GM18520 (cell line): ENCODE measurements at regions not wholly inside any gene's neighbourhood (a gene's known extent, or its start where the extent isn't known, plus 50 kb on each side); places are given as distances from the start of the nearest gene placed in this dataset.

Source experiments
- ATAC-seq: cut with Tn5 transposase; IDR thresholded peaks from one replicate; pipeline ENCODE4 v1.9.1; 2021; ENCODE audit not compliant: unreplicated experiment

DNA sequence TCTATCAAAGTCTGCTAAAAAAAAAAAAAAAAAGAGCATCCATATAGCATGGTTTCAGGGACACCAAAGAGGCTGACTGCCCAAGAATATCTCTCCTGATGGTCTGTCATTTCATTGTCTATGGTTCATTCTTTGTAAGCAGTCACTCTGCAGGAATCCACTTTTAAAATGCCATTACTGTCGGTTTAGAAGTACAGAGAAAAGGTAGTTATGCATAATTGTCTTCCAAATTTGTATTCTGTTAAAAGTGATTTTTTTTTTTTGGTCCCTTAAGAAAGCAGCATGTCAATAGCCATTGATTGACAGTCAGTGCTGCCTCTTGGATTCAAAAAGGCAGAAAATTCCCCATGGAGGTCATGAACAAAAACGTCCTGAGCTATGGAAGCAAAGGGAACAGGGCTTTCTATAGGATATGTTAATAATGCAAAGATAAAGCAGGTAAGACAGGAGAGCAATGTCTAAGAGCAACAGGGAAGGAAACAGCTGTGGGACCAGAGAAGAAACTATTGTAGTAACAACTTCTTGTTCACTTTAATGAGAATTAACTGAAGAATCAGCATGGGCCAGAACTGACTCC lies 245.8 kb downstream of the TMX3 start:
- no peak for ATAC-seq

DNA sequence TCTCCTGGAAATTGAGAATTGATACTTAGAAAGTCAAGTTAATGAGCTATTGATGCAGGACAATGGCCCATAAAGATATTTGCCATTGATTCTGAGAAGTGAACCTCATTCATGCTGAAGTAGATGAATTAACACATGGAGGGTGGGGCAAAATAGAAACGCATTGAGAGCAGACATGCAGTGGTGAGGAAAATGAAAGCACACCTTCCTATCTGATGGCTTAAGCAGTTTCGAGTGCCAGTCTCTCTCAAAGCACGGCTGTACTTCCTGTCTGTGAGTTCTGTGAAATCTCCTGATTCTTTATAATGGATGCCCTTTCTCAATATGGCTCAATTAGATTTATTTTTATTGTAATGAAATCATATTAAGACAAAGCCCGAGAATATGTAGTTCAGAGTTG lies 247.0 kb downstream of the TMX3 start:
- ATAC-seq: no peak

DNA sequence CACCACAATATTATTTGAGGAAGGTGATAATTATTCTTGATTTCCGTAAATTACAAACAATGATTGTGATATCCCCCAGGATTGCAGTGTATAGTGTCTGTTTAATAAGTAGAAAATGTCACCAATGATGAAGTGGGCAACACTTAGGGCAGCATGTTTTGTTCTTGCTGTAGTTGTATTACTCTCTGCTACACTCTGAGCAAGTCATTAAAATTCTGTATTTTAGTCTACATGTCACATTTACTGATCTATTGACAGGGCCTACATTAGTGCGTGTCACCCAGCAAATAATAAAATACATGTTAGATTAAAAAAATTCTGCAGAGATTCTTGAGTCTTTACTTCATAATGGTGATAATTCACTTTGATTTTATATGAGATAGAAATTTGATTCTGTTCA lies 247.6 kb downstream of the TMX3 start:
- no peak for ATAC-seq

DNA sequence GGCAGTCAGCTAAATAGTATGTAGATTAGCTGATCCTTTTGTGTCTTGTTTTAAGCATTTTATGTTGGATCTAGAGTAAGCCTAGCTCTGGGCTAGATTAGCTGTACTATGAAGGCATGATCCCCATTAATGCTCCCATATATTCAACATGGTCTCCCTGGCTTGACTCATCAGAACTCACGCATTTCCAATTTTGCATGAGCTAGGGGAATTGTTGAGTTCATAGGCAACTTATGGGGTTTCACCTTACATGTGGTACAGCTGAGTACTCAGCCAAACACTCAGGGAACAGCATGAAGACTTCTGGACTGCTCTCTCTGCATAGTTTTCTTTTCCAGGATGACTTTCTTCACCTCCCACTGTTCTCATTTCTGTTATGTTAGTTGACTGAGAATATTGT lies 248.2 kb downstream of the TMX3 start:
- ATAC-seq: no peak

DNA sequence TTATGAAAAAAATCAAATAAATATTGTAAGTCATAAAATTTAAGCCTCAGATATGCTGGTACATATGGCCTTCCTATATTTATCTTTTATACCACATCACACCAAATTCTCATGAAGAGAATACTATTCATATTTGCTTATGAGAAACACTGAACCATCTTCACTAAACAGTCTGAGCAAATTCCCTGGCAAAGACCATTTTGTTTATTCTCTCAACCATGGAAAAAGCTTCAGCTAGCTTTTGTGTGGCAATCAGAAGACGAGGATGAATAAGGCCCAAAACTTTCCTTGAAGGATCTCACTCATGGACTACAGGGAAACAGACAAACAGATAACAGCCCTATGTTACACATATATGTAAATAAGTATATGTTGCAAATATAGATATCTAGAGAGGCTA lies 252.1 kb downstream of the TMX3 start:
- no peak for ATAC-seq

DNA sequence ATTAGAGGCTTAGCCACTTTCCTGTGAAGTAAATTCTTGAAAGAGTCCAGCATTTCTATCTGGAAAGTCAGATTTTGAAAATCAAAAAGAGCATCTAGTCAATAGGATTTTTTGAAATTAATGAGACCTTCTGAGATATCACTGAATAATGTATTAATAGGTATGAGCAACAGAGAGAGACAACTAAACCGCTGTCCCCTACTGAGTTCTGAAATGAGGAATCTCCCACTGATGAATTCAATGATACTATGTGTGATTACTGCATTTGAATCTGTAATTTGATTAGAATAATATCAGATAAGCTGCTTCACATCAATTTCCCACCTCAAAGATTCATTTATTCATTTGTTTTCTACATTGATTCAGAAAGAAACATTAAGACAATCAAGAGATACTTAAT lies 252.8 kb downstream of the TMX3 start:
- no peak for ATAC-seq

DNA sequence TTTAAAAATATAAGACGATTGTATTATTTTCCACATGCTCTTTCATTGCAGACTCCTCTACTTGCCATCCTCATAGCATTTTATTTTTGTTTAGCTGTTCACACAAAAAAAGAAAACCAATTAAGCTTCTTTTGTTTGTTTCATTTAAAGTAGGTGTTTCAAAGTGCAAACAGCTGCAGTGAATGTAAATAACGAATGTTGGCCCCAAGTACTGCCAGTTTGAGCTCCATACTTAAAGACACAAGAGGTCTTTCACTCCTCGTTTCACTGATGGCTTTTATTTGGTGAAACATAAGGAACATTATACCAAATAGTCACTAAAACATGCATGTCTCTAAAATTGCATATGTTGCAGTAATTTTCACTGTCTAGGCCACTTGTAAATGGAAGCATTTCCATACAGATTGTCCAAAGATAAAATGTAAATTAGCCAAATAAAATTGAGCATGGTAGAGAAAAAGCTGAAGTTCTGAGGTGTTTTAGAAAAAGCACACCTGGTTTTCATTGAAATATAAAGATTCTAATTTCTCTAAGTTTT lies 253.4 kb downstream of the TMX3 start:
- no peak for ATAC-seq

DNA sequence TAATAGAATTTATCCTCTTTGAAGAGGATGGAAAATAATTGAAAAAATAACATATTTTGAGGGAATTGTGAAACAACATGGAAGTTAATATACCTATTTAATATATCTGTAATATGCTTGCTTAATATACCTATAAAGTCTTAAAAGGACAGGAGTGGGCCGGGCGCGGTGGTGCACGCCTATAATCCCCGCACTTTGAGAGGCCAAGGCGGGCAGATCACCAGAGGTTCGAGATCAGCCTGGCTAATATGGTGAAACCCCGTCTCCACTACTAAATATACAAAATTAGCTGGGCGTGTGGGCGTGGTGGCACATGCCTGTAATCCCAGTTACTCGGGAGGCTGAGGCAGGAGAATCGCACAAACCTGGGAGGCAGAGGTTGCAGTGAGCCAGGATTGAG lies 254.9 kb downstream of the TMX3 start:
- ATAC-seq: no peak

DNA sequence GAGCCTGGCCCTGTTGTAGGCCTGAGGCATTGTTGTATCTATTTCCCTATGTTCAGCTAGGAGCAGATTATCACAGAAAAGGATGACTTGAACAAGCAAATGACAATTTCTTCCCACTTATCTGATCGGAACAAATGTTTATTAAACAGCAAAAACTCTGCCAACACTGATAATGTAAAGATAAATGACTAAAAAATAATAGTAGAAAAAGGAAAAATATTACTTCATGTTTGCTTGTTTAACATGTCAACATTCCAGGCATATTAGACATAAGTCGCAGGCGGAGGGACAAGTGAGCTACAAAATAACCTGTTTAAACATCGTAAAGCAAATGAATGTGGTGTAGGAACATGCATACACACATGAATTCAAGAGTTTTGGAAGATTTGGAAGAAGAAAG lies 257.9 kb downstream of the TMX3 start:
- ATAC-seq: no peak

DNA sequence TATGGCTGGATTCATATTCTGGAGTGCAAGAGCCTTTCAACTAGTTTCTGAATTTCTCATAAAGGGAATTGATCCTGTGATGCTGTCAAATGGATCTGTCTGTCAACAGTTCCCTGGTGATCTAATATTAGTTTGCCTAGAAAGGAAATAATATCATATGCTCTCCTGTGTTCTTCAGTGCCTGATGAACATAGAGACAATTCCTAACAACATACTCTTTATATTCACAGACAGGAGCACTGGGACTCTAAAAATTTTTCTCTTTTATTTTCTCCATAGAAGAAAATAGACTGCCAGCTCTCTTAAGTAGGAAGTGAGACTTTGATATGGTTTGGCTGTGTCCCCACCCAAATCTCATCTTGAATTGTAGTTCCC lies 259.7 kb downstream of the TMX3 start:
- ATAC-seq: no peak

DNA sequence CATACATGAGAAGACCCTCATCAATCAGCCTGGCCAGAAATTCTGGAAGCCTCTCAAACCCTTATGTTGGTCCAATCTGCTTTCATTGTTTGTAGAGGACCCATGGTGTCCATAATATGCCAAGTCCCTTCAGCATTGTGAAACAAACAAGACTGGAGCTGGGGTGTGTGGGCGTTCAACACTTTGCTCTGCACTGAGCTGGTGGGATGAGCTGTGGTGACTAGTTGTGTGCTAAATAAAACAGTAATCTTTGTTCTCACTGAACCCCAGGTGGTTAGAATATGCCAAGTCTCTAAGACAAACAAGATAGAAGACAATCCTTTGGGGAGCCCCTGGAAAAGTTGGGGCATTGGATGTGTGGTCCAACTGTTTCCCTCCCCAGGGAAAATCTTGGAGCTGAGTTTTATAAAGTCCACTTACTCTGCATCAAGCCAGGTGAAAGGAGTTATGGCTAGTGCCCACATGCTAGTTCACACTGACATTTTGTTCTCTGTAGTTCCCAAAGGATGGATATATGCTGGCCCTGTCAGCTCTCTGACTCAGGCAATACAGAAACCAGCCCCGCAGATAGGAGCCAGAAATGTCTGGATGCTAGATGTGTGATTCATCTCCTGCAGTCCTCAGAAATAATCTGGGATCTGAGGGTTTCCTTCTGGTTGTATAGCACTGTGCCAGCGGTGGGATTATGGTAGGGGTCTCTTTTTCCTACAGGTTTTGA lies 260.2 kb downstream of the TMX3 start:
- no peak for ATAC-seq

DNA sequence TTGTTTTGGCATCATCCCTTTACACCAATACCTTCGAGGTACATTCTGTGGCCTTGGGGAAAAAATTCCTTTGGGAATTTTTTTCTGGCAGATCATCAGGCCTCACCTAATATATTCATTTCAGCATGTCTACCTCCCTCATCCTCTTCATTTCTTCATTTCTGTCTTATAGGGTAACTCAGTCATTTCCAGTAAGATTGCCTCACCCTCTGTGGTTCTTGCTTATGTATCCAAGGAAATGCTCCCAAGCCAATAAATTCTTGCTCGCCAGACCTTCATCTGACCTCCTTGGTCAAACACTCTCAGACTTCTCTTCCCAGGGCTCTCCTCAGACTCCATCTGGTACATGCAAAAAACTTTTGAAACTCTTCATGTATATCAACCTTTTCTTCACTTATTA lies 265.6 kb downstream of the TMX3 start:
- no peak for ATAC-seq

DNA sequence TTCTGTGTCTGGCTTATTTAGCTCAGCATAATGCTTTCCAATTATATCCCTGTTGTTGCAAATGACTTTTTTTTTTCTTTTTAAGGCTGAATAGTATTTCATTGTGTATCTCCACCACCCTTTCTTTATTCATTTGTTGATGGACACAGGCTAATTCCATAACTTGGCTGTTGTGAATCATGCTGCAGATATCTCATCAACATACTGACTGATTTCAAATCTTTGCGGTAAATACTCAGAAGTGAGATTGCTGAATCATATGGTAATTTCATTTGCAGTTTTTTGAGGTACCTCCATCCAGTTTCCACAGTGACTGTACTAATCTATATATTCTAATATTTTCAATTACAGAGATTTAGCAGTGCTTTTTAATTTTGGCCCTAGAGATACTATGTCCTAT lies 266.2 kb downstream of the TMX3 start:
- ATAC-seq: no peak

DNA sequence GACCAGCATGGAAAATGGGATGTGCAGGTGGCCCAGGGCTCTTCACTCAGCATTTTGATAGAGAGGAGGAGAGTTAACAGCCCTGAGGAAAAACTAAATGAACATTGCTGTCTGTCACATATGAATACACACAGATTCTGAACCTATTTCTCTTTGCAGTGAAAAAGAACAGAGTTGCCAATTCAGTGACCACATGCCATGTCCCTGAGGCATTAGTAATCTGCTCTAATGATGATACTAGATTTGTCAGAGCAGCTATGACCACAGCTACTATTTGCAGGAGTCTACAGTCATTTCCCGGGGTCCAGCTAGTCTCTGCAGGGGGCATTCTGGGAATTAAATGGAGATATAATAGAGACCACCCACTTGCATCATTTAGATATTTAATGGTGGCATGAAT lies 267.6 kb downstream of the TMX3 start:
- ATAC-seq: no peak

DNA sequence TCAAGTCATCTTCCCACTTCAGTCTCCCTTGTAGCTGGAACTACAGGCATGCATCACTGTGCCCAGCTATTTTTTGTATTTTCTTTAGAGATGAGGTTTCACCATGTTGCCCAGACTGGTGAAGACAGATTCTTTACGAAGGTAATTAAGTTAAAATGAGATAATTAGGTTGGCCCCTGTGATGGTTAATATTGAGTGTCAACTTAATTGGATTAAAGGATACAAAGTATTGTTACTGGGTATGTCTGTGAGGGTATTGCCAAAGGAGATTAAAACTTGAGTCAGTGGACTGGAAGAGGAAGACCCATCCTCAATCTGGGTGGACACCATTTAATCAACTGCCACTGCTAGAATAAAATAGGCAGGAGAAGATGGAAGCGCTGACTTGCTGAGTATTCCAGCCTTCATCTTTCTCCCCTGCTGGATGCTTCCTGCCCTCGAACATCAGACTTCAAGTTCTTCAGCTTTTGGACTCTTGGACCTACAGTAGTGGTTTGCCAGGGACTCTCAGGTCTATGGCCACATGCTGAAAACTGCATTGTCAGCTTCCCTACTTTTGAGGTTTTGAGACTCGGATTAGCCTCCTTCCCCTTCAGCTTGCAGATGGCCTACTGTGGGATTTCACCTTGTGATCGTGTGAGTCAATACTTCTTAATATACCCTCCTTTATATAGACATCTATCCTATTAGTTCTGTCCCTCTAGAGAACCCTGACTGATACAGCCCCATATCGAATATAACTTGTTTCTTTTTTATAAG lies 269.1 kb downstream of the TMX3 start:
- no peak for ATAC-seq

DNA sequence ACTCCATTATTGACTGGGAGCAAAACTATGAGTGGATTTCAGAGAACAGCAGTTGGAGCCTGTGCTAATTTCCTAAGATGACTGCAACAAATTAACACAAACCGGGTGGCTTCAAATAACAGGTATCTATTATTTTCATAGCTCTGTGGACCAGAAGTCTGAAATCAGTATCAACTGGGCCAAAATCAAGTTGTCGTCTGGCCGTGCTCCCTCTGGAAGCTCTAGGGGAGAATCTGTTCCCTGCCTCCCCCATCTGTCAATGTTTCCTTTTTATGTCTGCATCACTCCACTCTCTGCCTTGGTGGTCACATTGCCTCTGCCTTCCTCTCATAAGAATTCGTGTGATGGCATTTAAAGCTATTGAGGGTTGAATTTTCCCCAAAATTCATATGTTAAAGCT lies 269.8 kb downstream of the TMX3 start:
- ATAC-seq: no peak

DNA sequence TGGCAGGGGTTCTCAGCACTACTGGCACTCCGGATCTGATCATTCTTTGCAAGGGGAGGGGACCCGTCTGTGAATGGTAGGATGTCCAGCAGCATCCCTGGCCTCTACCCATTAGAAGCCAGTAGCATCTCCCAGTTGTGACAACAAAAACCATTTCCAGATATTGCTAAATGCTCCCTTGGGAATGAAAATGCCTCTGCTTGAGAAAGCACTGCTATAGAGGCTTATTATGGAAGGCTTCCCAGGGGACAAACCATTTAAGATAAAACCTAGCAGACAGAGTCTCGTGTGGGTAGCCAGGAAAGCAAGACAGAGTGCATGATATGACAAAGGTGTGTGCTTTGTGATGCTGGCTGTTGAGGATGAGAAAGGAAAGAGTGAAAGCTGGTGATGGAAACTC lies 273.7 kb downstream of the TMX3 start:
- ATAC-seq: no peak

DNA sequence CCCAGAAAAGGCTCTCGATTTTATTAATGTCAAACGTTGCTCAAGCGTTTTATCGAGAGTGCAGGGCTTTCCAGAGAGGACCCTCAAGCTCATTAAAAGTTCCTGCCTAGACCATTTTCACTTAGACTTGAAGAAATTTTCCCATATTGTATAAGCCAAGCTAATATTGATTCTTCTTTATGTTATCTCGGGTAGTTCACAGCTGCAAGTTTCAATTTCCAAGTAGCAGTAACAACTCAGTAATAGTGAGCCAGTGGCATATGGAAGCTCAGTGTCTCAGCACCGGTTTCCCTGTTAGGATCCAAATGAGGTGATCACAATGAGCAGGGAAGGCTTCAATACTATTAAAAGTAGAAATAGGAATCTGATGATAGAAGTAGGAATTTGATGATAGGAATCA lies 274.5 kb downstream of the TMX3 start:
- ATAC-seq: no peak

DNA sequence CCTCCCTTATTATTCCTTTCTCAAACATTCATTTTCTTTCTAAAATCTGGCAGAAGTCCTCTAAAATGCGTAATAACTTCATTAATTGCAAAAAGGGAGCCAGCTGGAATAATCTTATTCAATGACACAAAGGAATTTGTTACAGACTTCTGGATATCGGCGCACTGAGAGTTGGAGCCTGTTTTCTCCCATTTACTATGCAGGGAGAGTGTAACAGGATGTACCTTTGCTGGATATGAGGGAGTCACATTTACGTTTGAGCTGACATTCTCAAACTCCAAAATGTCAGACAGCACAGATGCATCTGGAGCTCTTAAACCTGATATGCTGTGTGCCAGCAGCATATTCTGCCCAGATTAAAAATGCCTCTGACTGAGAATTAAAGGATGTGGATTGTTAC lies 275.3 kb downstream of the TMX3 start:
- ATAC-seq: no peak

DNA sequence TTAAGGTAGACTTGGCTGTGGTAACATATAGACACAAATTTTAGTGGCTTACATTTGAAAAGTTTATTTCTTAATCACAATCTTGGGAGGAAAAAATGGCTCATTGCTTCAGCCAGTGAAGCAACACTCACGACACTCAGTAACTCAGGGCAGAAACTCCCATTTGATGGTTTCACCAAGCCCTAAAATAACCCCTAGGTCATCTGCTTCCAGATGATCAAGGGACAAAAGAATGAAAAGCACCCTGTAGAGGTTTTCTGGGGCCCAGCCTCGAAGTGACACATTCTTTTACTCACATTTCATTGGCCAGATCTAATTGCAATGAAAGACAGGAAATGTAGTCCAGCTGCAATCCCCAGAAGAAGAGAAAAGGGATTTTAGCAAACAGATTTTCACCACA lies 275.9 kb downstream of the TMX3 start:
- ATAC-seq: no peak

DNA sequence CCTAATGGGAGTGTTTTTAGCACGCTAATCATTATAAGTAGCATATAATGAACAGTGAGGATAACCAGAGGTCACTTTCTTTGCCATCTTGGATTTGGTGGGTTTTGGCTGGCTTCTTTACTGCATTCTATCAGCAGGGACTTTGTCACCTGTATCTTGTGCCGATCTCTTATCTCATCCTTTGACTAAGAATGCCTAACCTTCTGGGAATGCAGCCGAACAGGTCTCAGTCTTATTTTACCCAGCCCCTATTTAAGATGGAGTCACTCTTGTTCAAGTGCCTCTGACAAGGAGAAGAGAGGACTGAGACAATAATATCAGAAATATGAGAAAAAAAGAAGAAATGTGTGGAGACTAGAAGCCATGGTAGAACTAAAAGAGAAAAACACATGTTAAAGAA lies 276.4 kb downstream of the TMX3 start:
- ATAC-seq: no peak

DNA sequence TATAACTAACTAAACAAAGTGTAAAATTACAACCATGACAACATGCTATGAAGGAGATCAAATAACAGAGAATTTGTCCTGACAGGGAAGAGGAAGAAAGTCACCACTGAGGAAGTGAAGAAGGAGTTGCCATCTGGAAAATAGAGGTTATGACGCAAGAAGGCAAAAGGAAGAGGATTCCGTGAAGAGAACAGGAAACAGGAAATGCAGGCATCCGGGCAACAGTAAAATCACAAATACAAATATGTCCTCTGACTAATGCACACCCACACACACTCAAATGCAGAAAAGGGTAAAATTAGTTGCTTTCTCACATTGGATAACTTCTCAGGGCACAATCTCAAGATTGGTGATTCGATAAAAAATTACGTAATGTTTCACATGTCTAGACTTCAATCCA lies 278.4 kb downstream of the TMX3 start:
- no peak for ATAC-seq
